HL-60 (cell line): ENCODE measurements at regions not wholly inside any gene's neighbourhood (a gene's known extent, or its start where the extent isn't known, plus 50 kb on each side); places are given as distances from the start of the nearest gene placed in this dataset.

ENCODE experiments used
- DNase-seq, 2 experiments: peaks; one replicate each; pipeline ENCODE4 v3.0.0-alpha.2; 2010 to 2020; ENCODE audit warnings: low read depth in 1 of 2, low spot score in 1 of 2
- H3K27ac ChIP-seq: fragments of 250-450 bp; sonication (Bioruptor Pico); replicated peaks from 2 replicates; pipeline ENCODE4 v1.5.1; 2020; ENCODE audit warnings: mild to moderate bottlenecking, moderate library complexity
- H3K27me3 ChIP-seq: fragments of 250-450 bp; sonication (Bioruptor Pico); 2 replicates; pipeline ENCODE4 v1.5.1; 2021; ENCODE audit warnings: mild to moderate bottlenecking, moderate library complexity; ENCODE audit not compliant: insufficient read depth, poor library complexity, severe bottlenecking
- H3K4me3 ChIP-seq: replicated peaks from 2 replicates; pipeline ENCODE4 v1.5.1; 2011; ENCODE audit warnings: mild to moderate bottlenecking, control low read depth, low read length; ENCODE audit not compliant: insufficient read depth
- GABPA ChIP-seq: IDR thresholded peaks from 2 replicates; pipeline ENCODE4 v1.6.1; 2012; ENCODE audit warnings: low read depth
- POLR2AphosphoS5 ChIP-seq: IDR thresholded peaks from 2 replicates; pipeline ENCODE4 v1.6.1; 2012; ENCODE audit warnings: low read depth
- REST ChIP-seq: IDR thresholded peaks from 2 replicates; pipeline ENCODE4 v1.6.1; 2012; ENCODE audit warnings: low read depth; ENCODE audit not compliant: insufficient replicate concordance
- SPI1 ChIP-seq: IDR thresholded peaks from 2 replicates; pipeline ENCODE4 v1.6.1; 2012; ENCODE audit warnings: low read depth, mild to moderate bottlenecking, borderline replicate concordance
- TF ChIP-seq, protein P1 (sequence below): IDR thresholded peaks from one replicate; pipeline ENCODE4 v1.5.1; 2011; ENCODE audit warnings: low read length, control low read depth, inconsistent platforms; ENCODE audit not compliant: insufficient read depth

DNA sequence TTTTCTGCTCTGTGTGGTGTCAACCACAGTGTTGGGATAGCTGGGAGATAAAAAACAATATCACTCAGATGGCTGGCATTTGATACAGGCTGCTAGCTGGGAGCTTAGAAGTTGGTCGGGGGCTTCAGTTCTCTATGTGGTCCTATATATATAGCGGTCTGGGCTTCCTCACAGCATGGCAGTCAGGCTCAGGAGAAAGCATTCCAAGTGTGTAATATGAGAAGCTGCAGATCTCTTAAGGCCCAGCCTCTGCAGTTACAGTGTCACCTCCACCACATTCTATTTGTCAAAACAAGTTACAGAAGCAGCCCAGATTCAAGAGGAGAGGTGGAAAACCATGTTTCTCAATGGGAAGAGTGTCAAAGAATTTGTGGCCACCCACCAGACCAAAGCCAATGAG lies 108.1 kb upstream of the NIPBL start:
- no peak for TF ChIP-seq GABPA
- TF ChIP-seq, protein P1, sequence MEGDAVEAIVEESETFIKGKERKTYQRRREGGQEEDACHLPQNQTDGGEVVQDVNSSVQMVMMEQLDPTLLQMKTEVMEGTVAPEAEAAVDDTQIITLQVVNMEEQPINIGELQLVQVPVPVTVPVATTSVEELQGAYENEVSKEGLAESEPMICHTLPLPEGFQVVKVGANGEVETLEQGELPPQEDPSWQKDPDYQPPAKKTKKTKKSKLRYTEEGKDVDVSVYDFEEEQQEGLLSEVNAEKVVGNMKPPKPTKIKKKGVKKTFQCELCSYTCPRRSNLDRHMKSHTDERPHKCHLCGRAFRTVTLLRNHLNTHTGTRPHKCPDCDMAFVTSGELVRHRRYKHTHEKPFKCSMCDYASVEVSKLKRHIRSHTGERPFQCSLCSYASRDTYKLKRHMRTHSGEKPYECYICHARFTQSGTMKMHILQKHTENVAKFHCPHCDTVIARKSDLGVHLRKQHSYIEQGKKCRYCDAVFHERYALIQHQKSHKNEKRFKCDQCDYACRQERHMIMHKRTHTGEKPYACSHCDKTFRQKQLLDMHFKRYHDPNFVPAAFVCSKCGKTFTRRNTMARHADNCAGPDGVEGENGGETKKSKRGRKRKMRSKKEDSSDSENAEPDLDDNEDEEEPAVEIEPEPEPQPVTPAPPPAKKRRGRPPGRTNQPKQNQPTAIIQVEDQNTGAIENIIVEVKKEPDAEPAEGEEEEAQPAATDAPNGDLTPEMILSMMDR: no peak
- no peak for TF ChIP-seq REST
- no peak for TF ChIP-seq POLR2AphosphoS5
- TF ChIP-seq SPI1: no peak
- no peak overlapping the region for H3K4me3 ChIP-seq

GRCh38 chr5:36769129-36769770 lies 107.3 kb upstream of the NIPBL start:
- DNase-seq: no peak
- TF ChIP-seq SPI1 (no peak), GABPA (no peak), REST (no peak), POLR2AphosphoS5 (no peak)
- TF ChIP-seq, protein P1: no peak
- Histone ChIP-seq H3K27me3 (no peaks in the 10 kb centered on the region), H3K4me3 (no peak overlapping the region), H3K27ac (no peak overlapping the region)

More for the DNA sequence above, 108.1 kb upstream of the NIPBL start:
- DNase-seq: no peak
- H3K27ac ChIP-seq: no peak overlapping the region
- no peaks in the 10 kb centered on the region for H3K27me3 ChIP-seq

- no peak for DNase-seq
- Histone ChIP-seq H3K4me3 (no peak overlapping the region), H3K27me3 (no peaks in the 10 kb centered on the region), H3K27ac (no peak overlapping the region)
- TF ChIP-seq REST (no peak), GABPA (no peak), POLR2AphosphoS5 (no peak), SPI1 (no peak)
- TF ChIP-seq, protein P1: no peak
Measured at GRCh38 chr5:36770125-36770524, 106.4 kb upstream of the NIPBL start.
